GM12801 (cell line): ENCODE measurements at regions not wholly inside any gene's neighbourhood (a gene's known extent, or its start where the extent isn't known, plus 50 kb on each side); places are given as distances from the start of the nearest gene placed in this dataset.

Source experiments
- CTCF ChIP-seq: IDR thresholded peaks from one replicate; pipeline ENCODE4 v1.5.1; 2011; ENCODE audit warnings: control low read depth; ENCODE audit not compliant: insufficient read length; ENCODE audit errors: extremely low read depth

GRCh38 chr11:32184723-32185376 lies 94.0 kb downstream of the RCN1 start:
- TF ChIP-seq CTCF = no peak

GRCh38 chr11:32186118-32186517 lies 95.2 kb downstream of the RCN1 start:
- TF ChIP-seq CTCF = no peak

GRCh38 chr11:32187111-32187510 lies 96.2 kb downstream of the RCN1 start:
- TF ChIP-seq CTCF = no peak

- TF ChIP-seq CTCF = no peak
These were observed 97.9 kb downstream of the RCN1 start for GRCh38 chr11:32188785-32189184.

DNA sequence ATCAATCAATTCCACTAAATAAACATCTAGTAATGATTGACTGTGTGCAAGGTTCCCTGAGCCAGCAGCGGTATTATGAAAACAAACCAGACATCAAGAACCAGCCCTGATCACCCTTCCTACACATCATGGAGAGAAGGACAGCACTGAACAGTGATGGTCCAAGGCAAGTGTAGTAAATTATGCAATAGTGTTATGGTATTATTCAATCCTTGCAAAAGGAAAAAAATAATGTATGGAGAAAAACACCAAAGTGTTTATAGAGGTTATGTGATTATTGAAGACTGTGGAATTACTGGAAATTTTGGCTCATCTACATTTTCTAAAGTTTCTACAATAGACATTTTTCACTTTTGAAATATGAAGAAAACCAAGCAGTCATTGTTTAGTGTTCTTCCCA lies 105.3 kb downstream of the RCN1 start:
- no peak for TF ChIP-seq CTCF

GRCh38 chr11:32198053-32198452 lies 107.2 kb downstream of the RCN1 start:
- no peak for TF ChIP-seq CTCF

DNA sequence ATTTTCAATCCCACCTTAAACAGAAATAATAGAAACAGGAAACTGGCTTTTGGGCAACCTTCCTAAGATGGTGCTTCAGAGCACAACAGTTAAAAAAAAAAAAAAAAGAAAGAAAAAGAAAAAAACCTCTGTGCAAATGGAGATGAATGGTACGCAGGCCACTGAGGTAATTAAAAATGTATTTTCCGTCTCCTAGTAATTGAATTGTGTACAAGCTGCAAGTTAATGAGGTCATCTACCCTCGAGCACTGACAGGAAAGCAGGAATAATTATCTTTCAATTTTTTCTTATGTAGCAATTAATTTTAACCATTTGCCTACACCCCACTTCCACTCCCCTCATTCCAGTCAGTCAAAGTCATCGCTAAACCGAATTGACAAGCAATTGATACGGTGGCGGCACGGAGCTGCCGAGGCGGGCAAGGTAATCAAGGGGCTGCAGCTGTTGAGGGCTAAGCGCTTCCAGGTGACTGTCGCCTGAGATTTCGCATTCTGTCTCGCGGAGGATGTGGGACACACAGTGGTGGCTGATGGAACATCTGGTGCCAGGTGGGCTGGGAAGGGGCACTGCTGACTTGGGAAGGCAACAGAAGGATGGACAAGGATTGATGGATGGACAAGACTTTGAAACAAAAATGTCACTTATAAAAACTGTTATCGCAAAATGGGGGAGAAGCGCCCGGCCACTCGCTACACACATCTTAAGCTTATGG lies 109.4 kb downstream of the RCN1 start:
- TF ChIP-seq CTCF = no peak
